AG08395 (cell line): ENCODE measurements at regions not wholly inside any gene's neighbourhood (a gene's known extent, or its start where the extent isn't known, plus 50 kb on each side); places are given as distances from the start of the nearest gene placed in this dataset.
"Not testable (repeated sequence)": the region's sequence is repeated elsewhere in the genome, so short reads cannot be mapped to it uniquely, and the experiment has no call there.

Source experiments
- DNase-seq: peaks from one replicate; pipeline ENCODE4 v3.0.0; 2012; ENCODE audit warnings: mixed read lengths, low spot score

GRCh38 chr4:22573198-22573597 is 57.3 kb upstream of the ADGRA3 start:
- DNase-seq: no peak

GRCh38 chr4:22573641-22574040 is 57.8 kb upstream of the ADGRA3 start:
- no peak for DNase-seq

- DNase-seq: no peak
Measured at GRCh38 chr4:22574424-22574823, 58.6 kb upstream of the ADGRA3 start.

GRCh38 chr4:22574880-22575279 is 59.0 kb upstream of the ADGRA3 start:
- no peak for DNase-seq

- DNase-seq: no peak
Measured at GRCh38 chr4:22587253-22587652, 71.4 kb upstream of the ADGRA3 start.

- no peak for DNase-seq
Measured at GRCh38 chr4:22593933-22594332, 78.1 kb upstream of the ADGRA3 start.

- no peak for DNase-seq
Measured at GRCh38 chr4:22595684-22596083, 79.8 kb upstream of the ADGRA3 start.

- no peak for DNase-seq
Measured at GRCh38 chr4:22596409-22596808, 80.5 kb upstream of the ADGRA3 start.

GRCh38 chr4:22597471-22597870 is 81.6 kb upstream of the ADGRA3 start:
- DNase-seq: no peak

- DNase-seq: not testable (repeated sequence)
Measured at GRCh38 chr4:22598113-22599047, 82.5 kb upstream of the ADGRA3 start.

GRCh38 chr4:22599228-22599928 is 83.5 kb upstream of the ADGRA3 start:
- not testable (repeated sequence) for DNase-seq

- not testable (repeated sequence) for DNase-seq
Measured at GRCh38 chr4:22599929-22600432, 84.1 kb upstream of the ADGRA3 start.

- DNase-seq: not testable (repeated sequence)
Measured at GRCh38 chr4:22601638-22602037, 85.8 kb upstream of the ADGRA3 start.

GRCh38 chr4:22607382-22607781 is 85.4 kb upstream of the GBA3 start:
- DNase-seq: peak; percentile 52

- DNase-seq: not testable (repeated sequence)
Measured at GRCh38 chr4:22609951-22610525, 82.7 kb upstream of the GBA3 start.

GRCh38 chr4:22614114-22614513 is 78.6 kb upstream of the GBA3 start:
- no peak for DNase-seq

GRCh38 chr4:22616516-22616915 is 76.2 kb upstream of the GBA3 start:
- no peak for DNase-seq

- DNase-seq: not testable (repeated sequence)
Measured at GRCh38 chr4:22620144-22620543, 72.6 kb upstream of the GBA3 start.

GRCh38 chr4:22621970-22622369 is 70.8 kb upstream of the GBA3 start:
- DNase-seq: not testable (repeated sequence)

- DNase-seq: not testable (repeated sequence)
Measured at GRCh38 chr4:22624002-22624401, 68.7 kb upstream of the GBA3 start.

GRCh38 chr4:22625311-22625710 is 67.4 kb upstream of the GBA3 start:
- DNase-seq: no peak

GRCh38 chr4:22627851-22628250 is 64.9 kb upstream of the GBA3 start:
- not testable (repeated sequence) for DNase-seq
